ENCODE measurements at regions not wholly inside any gene's neighbourhood (a gene's known extent, or its start where the extent isn't known, plus 50 kb on each side); places are given as distances from the start of the nearest gene placed in this dataset.

- no peak overlapping the region for H3K27ac Mint-ChIP-seq
- DNase-seq (ENCODE audit: low spot score in 2 of 2) = no peak
- ATAC-seq = no peak
- no peaks in the 10 kb centered on the region for H3K36me3 Mint-ChIP-seq
- H3K9me3 Mint-ChIP-seq = peaks cover 0 to 9% of the 10 kb centered on the region in 2 donors
These were observed 610.1 kb upstream of the CDH4 start for GRCh38 chr20:60641879-60642447.

- Mint-ChIP-seq H3K36me3 (no peaks in the 10 kb centered on the region), H3K27ac (no peak overlapping the region), H3K9me3 (peaks cover 0 to 9% of the 10 kb centered on the region in 2 donors)
- no peak for DNase-seq (ENCODE audit: low spot score in 2 of 2)
- no peak for ATAC-seq
These were observed 609.5 kb upstream of the CDH4 start for GRCh38 chr20:60642541-60642940.

GRCh38 chr20:60648556-60648955 lies 603.5 kb upstream of the CDH4 start:
- Mint-ChIP-seq H3K27ac (no peak overlapping the region), H3K9me3 (peaks cover 7 to 9% of the 10 kb centered on the region in 2 donors), H3K36me3 (no peaks in the 10 kb centered on the region)
- DNase-seq (ENCODE audit: low spot score in 2 of 2) (no peak), ATAC-seq (no peak)

GRCh38 chr20:60649541-60649940 lies 602.5 kb upstream of the CDH4 start:
- Mint-ChIP-seq H3K9me3 (peaks cover 7 to 9% of the 10 kb centered on the region in 2 donors), H3K36me3 (no peaks in the 10 kb centered on the region), H3K27ac (no peak overlapping the region)
- DNase-seq (ENCODE audit: low spot score in 2 of 2) = no peak
- ATAC-seq = no peak

GRCh38 chr20:60650087-60650486 lies 602.0 kb upstream of the CDH4 start:
- Mint-ChIP-seq H3K36me3 (no peaks in the 10 kb centered on the region), H3K9me3 (peaks cover 8 to 9% of the 10 kb centered on the region in 2 donors), H3K27ac (no peak overlapping the region)
- no peak for DNase-seq (ENCODE audit: low spot score in 2 of 2)
- no peak for ATAC-seq

GRCh38 chr20:60652046-60652445 lies 600.0 kb upstream of the CDH4 start:
- H3K27ac Mint-ChIP-seq = no peak overlapping the region
- no peaks in the 10 kb centered on the region for H3K36me3 Mint-ChIP-seq
- H3K9me3 Mint-ChIP-seq = peaks cover 15 to 20% of the 10 kb centered on the region in 2 donors
- DNase-seq (ENCODE audit: low spot score in 2 of 2) = no peak
- no peak for ATAC-seq

- no peak for DNase-seq (ENCODE audit: low spot score in 2 of 2)
These were observed 599.4 kb upstream of the CDH4 start for GRCh38 chr20:60652615-60653014.

GRCh38 chr20:60653111-60653845 lies 598.8 kb upstream of the CDH4 start:
- ATAC-seq (no peak), DNase-seq (ENCODE audit: low spot score in 2 of 2) (no peak)
- Mint-ChIP-seq H3K36me3 (no peaks in the 10 kb centered on the region), H3K9me3 (peaks cover 15 to 20% of the 10 kb centered on the region in 2 donors), H3K27ac (no peak overlapping the region)

More at GRCh38 chr20:60652615-60653014, 599.4 kb upstream of the CDH4 start:
- Mint-ChIP-seq H3K9me3 (peaks cover 15 to 20% of the 10 kb centered on the region in 2 donors), H3K36me3 (no peaks in the 10 kb centered on the region), H3K27ac (no peak overlapping the region)
- ATAC-seq = no peak

GRCh38 chr20:60658681-60659080 lies 593.4 kb upstream of the CDH4 start:
- no peaks in the 10 kb centered on the region for H3K36me3 Mint-ChIP-seq
- no peak overlapping the region for H3K27ac Mint-ChIP-seq
- DNase-seq (ENCODE audit: low spot score in 2 of 2) (no peak), ATAC-seq (no peak)
- peaks cover 9 to 13% of the 10 kb centered on the region in 2 donors for H3K9me3 Mint-ChIP-seq

- DNase-seq (ENCODE audit: low spot score in 2 of 2) = no peak
- Mint-ChIP-seq H3K9me3 (peaks cover 9 to 13% of the 10 kb centered on the region in 2 donors), H3K36me3 (no peaks in the 10 kb centered on the region), H3K27ac (no peak overlapping the region)
- ATAC-seq = no peak
These were observed 592.8 kb upstream of the CDH4 start for GRCh38 chr20:60659240-60659639.

- H3K36me3 Mint-ChIP-seq = no peaks in the 10 kb centered on the region
- no peak overlapping the region for H3K27ac Mint-ChIP-seq
- DNase-seq (ENCODE audit: low spot score in 2 of 2) = no peak
- H3K9me3 Mint-ChIP-seq = no peaks in the 10 kb centered on the region
- no peak for ATAC-seq
These were observed 589.8 kb upstream of the CDH4 start for GRCh38 chr20:60662307-60662706.

GRCh38 chr20:60664106-60664505 lies 588.0 kb upstream of the CDH4 start:
- ATAC-seq (no peak), DNase-seq (ENCODE audit: low spot score in 2 of 2) (no peak)
- Mint-ChIP-seq H3K9me3 (no peaks in the 10 kb centered on the region), H3K27ac (no peak overlapping the region), H3K36me3 (no peaks in the 10 kb centered on the region)

- DNase-seq (ENCODE audit: low spot score in 2 of 2) (no peak), ATAC-seq (no peak)
- Mint-ChIP-seq H3K9me3 (no peaks in the 10 kb centered on the region), H3K36me3 (no peaks in the 10 kb centered on the region), H3K27ac (no peak overlapping the region)
These were observed 584.4 kb upstream of the CDH4 start for GRCh38 chr20:60667641-60668040.

- no peaks in the 10 kb centered on the region for H3K36me3 Mint-ChIP-seq
- H3K9me3 Mint-ChIP-seq = no peaks in the 10 kb centered on the region
- no peak overlapping the region for H3K27ac Mint-ChIP-seq
- ATAC-seq (no peak), DNase-seq (ENCODE audit: low spot score in 2 of 2) (no peak)
These were observed 582.9 kb upstream of the CDH4 start for GRCh38 chr20:60669211-60669610.

GRCh38 chr20:60676011-60676410 lies 576.0 kb upstream of the CDH4 start:
- ATAC-seq = no peak
- Mint-ChIP-seq H3K27ac (no peak overlapping the region), H3K36me3 (no peaks in the 10 kb centered on the region), H3K9me3 (no peaks in the 10 kb centered on the region)
- DNase-seq (ENCODE audit: low spot score in 2 of 2) = no peak

- Mint-ChIP-seq H3K27ac (no peak overlapping the region), H3K36me3 (no peaks in the 10 kb centered on the region), H3K9me3 (no peaks in the 10 kb centered on the region)
- DNase-seq (ENCODE audit: low spot score in 2 of 2) (no peak), ATAC-seq (no peak)
These were observed 574.2 kb upstream of the CDH4 start for GRCh38 chr20:60677819-60678218.

GRCh38 chr20:60680554-60680953 lies 571.5 kb upstream of the CDH4 start:
- H3K9me3 Mint-ChIP-seq = no peaks in the 10 kb centered on the region
- DNase-seq (ENCODE audit: low spot score in 2 of 2) = no peak
- H3K36me3 Mint-ChIP-seq = no peaks in the 10 kb centered on the region
- no peak for ATAC-seq
- H3K27ac Mint-ChIP-seq = no peak overlapping the region

GRCh38 chr20:60687213-60687612 lies 564.8 kb upstream of the CDH4 start:
- Mint-ChIP-seq H3K36me3 (no peaks in the 10 kb centered on the region), H3K9me3 (no peaks in the 10 kb centered on the region), H3K27ac (no peak overlapping the region)
- no peak for DNase-seq (ENCODE audit: low spot score in 2 of 2)
- ATAC-seq = no peak

All from activated naive CD4-positive, alpha-beta T cell treated with anti-CD3 and anti-CD28 coated beads, Interleukin-2, amount 50 U/mL, for 72 hours (primary cell).